ENCODE measurements at regions not wholly inside any gene's neighbourhood (a gene's known extent, or its start where the extent isn't known, plus 50 kb on each side); places are given as distances from the start of the nearest gene placed in this dataset.

- no peak overlapping the region for H3K4me3 ChIP-seq
- H3K36me3 ChIP-seq (ENCODE audit: low read depth): no peaks in the 10 kb centered on the region
- intact Hi-C loops (cut with DNase I, micrococcal nuclease): no loop called here
- no peaks in the 10 kb centered on the region for H3K9me3 ChIP-seq
- ATAC-seq: no peak
- H3K4me1 ChIP-seq (ENCODE audit: low read depth): no peaks in the 10 kb centered on the region
- TF ChIP-seq CTCF (IDR thresholded peaks at IDR 0.05): no peak
- no peak for DNase-seq
These were observed 410.2 kb upstream of the PSMD7 start for GRCh38 chr16:73886426-73886825.

GRCh38 chr16:73885319-73885718 is 411.3 kb upstream of the PSMD7 start:
- no peak for TF ChIP-seq CTCF (IDR thresholded peaks at IDR 0.05)
- intact Hi-C loops (cut with DNase I, micrococcal nuclease): no loop called here
- H3K36me3 ChIP-seq (ENCODE audit: low read depth): no peaks in the 10 kb centered on the region
- no peaks in the 10 kb centered on the region for H3K4me1 ChIP-seq (ENCODE audit: low read depth)
- no peak for DNase-seq
- no peaks in the 10 kb centered on the region for H3K9me3 ChIP-seq
- H3K4me3 ChIP-seq: no peak overlapping the region
- ATAC-seq: no peak

GRCh38 chr16:73883841-73884240 is 412.8 kb upstream of the PSMD7 start:
- Histone ChIP-seq H3K4me1 (ENCODE audit: low read depth) (no peaks in the 10 kb centered on the region), H3K9me3 (no peaks in the 10 kb centered on the region), H3K4me3 (no peak overlapping the region), H3K36me3 (ENCODE audit: low read depth) (no peaks in the 10 kb centered on the region)
- DNase-seq (no peak), ATAC-seq (no peak)
- TF ChIP-seq CTCF (IDR thresholded peaks at IDR 0.05): no peak
- intact Hi-C loops (cut with DNase I, micrococcal nuclease): no loop called here

GRCh38 chr16:73883126-73883525 is 413.5 kb upstream of the PSMD7 start:
- no peaks in the 10 kb centered on the region for H3K9me3 ChIP-seq
- no peak overlapping the region for H3K4me3 ChIP-seq
- ATAC-seq (no peak), DNase-seq (no peak)
- intact Hi-C loops (cut with DNase I, micrococcal nuclease): no loop called here
- no peaks in the 10 kb centered on the region for H3K36me3 ChIP-seq (ENCODE audit: low read depth)
- H3K4me1 ChIP-seq (ENCODE audit: low read depth): no peaks in the 10 kb centered on the region
- no peak for TF ChIP-seq CTCF (IDR thresholded peaks at IDR 0.05)

- H3K36me3 ChIP-seq (ENCODE audit: low read depth): no peaks in the 10 kb centered on the region
- H3K9me3 ChIP-seq: no peaks in the 10 kb centered on the region
- ATAC-seq: no peak
- H3K4me3 ChIP-seq: no peak overlapping the region
- TF ChIP-seq CTCF (IDR thresholded peaks at IDR 0.05): no peak
- H3K4me1 ChIP-seq (ENCODE audit: low read depth): no peaks in the 10 kb centered on the region
- intact Hi-C loops (cut with DNase I, micrococcal nuclease): no loop called here
- DNase-seq: no peak
These were observed 414.0 kb upstream of the PSMD7 start for GRCh38 chr16:73882651-73883050.

- Histone ChIP-seq H3K9me3 (no peaks in the 10 kb centered on the region), H3K36me3 (ENCODE audit: low read depth) (no peaks in the 10 kb centered on the region), H3K4me3 (no peak overlapping the region), H3K4me1 (ENCODE audit: low read depth) (no peaks in the 10 kb centered on the region)
- DNase-seq (no peak), ATAC-seq (no peak)
- TF ChIP-seq CTCF (IDR thresholded peaks at IDR 0.05): no peak
- intact Hi-C loops (cut with DNase I, micrococcal nuclease): no loop called here
These were observed 414.6 kb upstream of the PSMD7 start for GRCh38 chr16:73882033-73882432.
